ENCODE measurements at regions not wholly inside any gene's neighbourhood (a gene's known extent, or its start where the extent isn't known, plus 50 kb on each side); places are given as distances from the start of the nearest gene placed in this dataset.

DNA sequence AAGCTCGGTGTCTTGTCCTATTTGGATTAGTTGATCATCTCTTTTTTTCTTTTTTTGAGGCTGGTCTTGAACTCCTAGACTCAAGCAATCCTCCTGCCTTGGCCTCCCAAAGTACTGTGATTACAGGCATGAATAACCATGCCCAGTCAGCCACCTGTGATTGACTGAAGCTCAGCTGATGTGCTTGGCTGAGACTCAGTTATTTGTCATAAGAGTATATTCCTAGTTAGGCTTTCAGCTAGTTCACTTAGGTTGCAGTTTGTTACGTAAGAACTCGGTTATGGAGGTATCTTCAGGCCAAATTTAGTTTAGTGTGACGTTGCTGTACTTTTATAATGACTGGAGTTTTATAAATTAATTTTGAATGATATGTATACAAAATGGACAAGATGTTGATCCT is 365.0 kb downstream of the SV2B start:
- no peaks in the 10 kb centered on the region for H3K36me3 ChIP-seq
- H3K4me3 ChIP-seq = no peak overlapping the region
- no peaks in the 10 kb centered on the region for H3K4me1 ChIP-seq
- no peak overlapping the region for H3K9ac ChIP-seq (ENCODE audit: low read depth in 2 of 2, low read length in 2 of 2)
- TF ChIP-seq, protein P1, sequence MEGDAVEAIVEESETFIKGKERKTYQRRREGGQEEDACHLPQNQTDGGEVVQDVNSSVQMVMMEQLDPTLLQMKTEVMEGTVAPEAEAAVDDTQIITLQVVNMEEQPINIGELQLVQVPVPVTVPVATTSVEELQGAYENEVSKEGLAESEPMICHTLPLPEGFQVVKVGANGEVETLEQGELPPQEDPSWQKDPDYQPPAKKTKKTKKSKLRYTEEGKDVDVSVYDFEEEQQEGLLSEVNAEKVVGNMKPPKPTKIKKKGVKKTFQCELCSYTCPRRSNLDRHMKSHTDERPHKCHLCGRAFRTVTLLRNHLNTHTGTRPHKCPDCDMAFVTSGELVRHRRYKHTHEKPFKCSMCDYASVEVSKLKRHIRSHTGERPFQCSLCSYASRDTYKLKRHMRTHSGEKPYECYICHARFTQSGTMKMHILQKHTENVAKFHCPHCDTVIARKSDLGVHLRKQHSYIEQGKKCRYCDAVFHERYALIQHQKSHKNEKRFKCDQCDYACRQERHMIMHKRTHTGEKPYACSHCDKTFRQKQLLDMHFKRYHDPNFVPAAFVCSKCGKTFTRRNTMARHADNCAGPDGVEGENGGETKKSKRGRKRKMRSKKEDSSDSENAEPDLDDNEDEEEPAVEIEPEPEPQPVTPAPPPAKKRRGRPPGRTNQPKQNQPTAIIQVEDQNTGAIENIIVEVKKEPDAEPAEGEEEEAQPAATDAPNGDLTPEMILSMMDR (IDR thresholded peaks at IDR 0.05) = no peak
- no peaks in the 10 kb centered on the region for H3K9me3 ChIP-seq
- no peaks in the 10 kb centered on the region for H3K27me3 ChIP-seq
- no peak overlapping the region for H3K27ac ChIP-seq
- intact Hi-C loops (cut with DNase I) = no loop called here
- DNase-seq = no peak

DNA sequence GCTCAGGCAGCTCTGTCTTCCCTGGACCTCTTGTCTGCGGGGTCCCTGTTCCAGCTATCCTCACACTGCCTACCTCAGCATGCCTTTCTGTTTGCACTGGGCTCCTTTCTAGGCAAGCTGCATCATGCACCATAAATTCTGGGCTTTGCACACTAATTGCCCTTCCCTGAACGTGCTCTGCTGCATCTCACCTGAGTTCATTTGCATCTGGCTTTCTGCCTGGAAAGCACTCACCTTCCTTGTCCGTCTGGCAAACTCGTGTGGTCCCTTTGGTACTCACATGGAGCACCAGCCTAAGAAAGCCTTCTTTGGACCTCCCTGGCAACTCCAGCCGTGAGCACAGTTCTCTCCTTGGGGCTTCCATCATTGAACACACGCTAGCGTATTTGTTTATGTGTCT is 365.6 kb downstream of the SV2B start:
- no peak overlapping the region for H3K27ac ChIP-seq
- H3K9me3 ChIP-seq = no peaks in the 10 kb centered on the region
- H3K4me3 ChIP-seq = no peak overlapping the region
- DNase-seq = peak; percentile 48
- no peak overlapping the region for H3K9ac ChIP-seq (ENCODE audit: low read depth in 2 of 2, low read length in 2 of 2)
- intact Hi-C loops (cut with DNase I) = no loop called here
- no peaks in the 10 kb centered on the region for H3K4me1 ChIP-seq
- H3K36me3 ChIP-seq = no peaks in the 10 kb centered on the region
- no peaks in the 10 kb centered on the region for H3K27me3 ChIP-seq
- TF ChIP-seq, protein P1 (IDR thresholded peaks at IDR 0.05) = no peak

DNA sequence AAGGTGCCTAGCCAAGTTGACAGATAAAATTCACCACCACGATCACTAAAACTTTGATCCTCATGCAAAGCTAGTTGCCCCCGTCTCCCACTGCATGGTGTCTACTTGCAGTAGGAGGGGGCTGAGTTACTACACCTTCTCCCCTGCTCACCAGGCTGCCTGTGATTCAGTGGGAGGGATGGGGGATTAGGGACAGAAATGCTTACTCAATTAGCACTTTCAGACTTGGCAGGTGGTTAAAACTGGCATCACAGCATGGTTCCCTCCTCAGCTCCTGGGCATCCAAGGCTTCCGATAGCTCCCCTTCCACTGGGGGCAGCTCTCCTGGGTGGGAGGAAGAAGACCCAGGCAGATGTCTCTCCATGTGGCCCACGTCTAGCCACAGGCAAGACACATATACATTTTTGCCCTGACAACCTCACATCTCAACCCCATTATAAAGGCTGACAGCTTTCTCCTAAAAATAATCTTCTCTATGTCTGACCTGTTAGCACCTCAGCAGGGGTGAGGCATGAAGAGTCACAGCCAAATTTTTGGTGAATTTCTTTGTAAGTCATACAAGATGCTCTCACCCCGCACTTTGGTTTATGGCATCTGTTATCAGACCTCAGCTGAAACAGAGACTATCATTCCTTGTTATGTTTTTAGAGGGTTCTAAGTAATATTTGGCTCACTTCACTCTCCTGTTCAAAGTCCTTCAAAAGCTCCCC is 369.0 kb downstream of the SV2B start:
- no peaks in the 10 kb centered on the region for H3K36me3 ChIP-seq
- H3K9me3 ChIP-seq = no peaks in the 10 kb centered on the region
- no peak overlapping the region for H3K9ac ChIP-seq (ENCODE audit: low read depth in 2 of 2, low read length in 2 of 2)
- H3K27ac ChIP-seq = no peak overlapping the region
- TF ChIP-seq, protein P1 (IDR thresholded peaks at IDR 0.05) = no peak
- no peaks in the 10 kb centered on the region for H3K27me3 ChIP-seq
- DNase-seq = no peak
- intact Hi-C loops (cut with DNase I) = no loop called here
- peaks cover 4% of the 10 kb centered on the region for H3K4me1 ChIP-seq
- no peak overlapping the region for H3K4me3 ChIP-seq

DNA sequence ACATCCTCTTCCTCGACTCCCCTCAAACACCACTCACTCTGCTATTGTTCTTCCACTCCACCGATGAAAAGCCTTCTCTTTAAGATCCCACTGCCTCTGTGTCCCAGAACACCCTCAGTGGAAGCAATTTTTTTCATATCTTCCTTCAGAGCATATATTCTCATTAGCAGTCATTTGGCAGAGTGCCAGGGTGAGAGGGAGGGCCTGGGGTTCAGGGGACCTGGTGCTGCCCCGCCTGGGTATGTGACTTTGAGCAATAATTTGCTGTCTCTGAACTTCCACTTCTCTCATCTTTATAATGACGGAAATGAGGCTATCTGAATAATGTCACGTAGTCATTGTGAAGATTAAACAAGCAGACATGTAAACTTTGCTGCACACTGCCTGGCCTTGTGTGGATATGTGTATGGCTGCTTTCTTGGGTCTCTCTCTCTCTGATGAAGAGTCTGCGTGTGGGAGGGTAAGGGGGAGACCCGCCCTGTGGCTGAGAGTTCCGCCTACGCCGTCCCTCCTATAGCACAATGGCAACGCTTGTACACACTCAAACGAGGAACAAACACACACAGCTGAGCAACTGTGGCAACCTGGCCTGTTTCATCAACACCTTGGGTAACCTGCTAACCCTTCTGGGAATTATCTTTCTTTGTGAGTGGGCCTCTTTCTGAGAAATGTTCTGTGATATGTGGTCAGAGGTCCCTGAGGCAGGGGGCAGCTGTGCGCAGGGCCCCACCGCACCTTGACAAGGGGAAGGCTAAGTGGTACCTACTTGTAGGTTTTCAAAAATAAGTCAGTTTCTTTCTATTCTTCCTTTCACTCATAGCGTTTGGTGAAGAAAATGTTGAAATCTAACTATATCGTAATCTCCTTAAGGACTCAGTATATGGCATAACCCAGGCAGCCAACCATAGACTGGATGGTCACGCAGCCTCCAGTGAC is 369.8 kb downstream of the SV2B start:
- intact Hi-C loops (cut with DNase I) = no loop called here
- no peaks in the 10 kb centered on the region for H3K27me3 ChIP-seq
- H3K27ac ChIP-seq = no peak overlapping the region
- H3K36me3 ChIP-seq = no peaks in the 10 kb centered on the region
- TF ChIP-seq, protein P1 (IDR thresholded peaks at IDR 0.05) = no peak
- no peak overlapping the region for H3K9ac ChIP-seq (ENCODE audit: low read depth in 2 of 2, low read length in 2 of 2)
- no peak overlapping the region for H3K4me3 ChIP-seq
- peaks cover 4% of the 10 kb centered on the region for H3K4me1 ChIP-seq
- H3K9me3 ChIP-seq = no peaks in the 10 kb centered on the region
- peak; percentile 48 for DNase-seq

DNA sequence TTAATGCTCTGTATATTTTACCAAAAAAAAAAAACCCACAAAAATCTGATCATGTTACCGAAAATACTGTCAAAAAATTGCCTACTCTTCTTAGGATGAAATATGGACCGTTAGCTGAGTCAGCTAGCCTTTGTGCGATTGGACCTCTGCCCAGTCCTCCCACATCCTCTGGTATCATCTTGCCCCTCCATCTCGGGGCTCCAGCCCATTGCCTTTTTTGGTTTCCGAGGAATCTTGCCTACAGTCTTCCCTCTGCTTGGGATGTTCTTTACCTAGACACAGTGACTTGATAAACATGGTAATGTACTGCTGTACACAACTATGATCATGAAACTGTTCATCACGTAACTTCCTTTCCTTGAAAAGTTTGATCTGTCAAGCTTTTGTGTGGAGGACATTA is 371.4 kb downstream of the SV2B start:
- TF ChIP-seq, protein P1 (IDR thresholded peaks at IDR 0.05) = no peak
- no peak overlapping the region for H3K27ac ChIP-seq
- no peaks in the 10 kb centered on the region for H3K36me3 ChIP-seq
- no peak overlapping the region for H3K4me3 ChIP-seq
- H3K9ac ChIP-seq (ENCODE audit: low read depth in 2 of 2, low read length in 2 of 2) = no peak overlapping the region
- intact Hi-C loops (cut with DNase I) = no loop called here
- no peak for DNase-seq
- no peaks in the 10 kb centered on the region for H3K27me3 ChIP-seq
- H3K9me3 ChIP-seq = no peaks in the 10 kb centered on the region
- H3K4me1 ChIP-seq = peaks cover 4% of the 10 kb centered on the region
